GM13977 (cell line): ENCODE measurements at regions not wholly inside any gene's neighbourhood (a gene's known extent, or its start where the extent isn't known, plus 50 kb on each side); places are given as distances from the start of the nearest gene placed in this dataset.

Experiments used
- DNase-seq: peaks from one replicate; pipeline ENCODE4 v3.0.0; 2012; ENCODE audit warnings: low spot score
- CTCF ChIP-seq: IDR thresholded peaks from 2 replicates; pipeline ENCODE4 v1.5.1; 2012; ENCODE audit warnings: mild to moderate bottlenecking, control low read depth; ENCODE audit not compliant: insufficient read depth; ENCODE audit errors: extremely low read depth, missing control alignments
- in situ Hi-C: fragments of 300-500 bp; cut with MboI; formaldehyde crosslinking; loops from one replicate; pipeline ENCODE4 v1.12.0; 2022; ENCODE audit warnings: low sequenced_read_pairs, low pct_unique_long_range_greater_than_20kb, mixed read lengths, inconsistent platforms; ENCODE audit not compliant: unreplicated experiment

- in situ Hi-C loops = no loop called here
- DNase-seq = no peak
- TF ChIP-seq CTCF = no peak
Measured at GRCh38 chr10:6726924-6727323, 146.8 kb upstream of the PRKCQ start.

GRCh38 chr10:6722616-6723004, 142.5 kb upstream of the PRKCQ start:
- in situ Hi-C loops = no loop called here
- no peak for DNase-seq
- no peak for TF ChIP-seq CTCF

GRCh38 chr10:6721964-6722615, 142.0 kb upstream of the PRKCQ start:
- no peak for DNase-seq
- TF ChIP-seq CTCF = no peak
- in situ Hi-C loops = no loop called here

GRCh38 chr10:6721480-6721879, 141.4 kb upstream of the PRKCQ start:
- no peak for DNase-seq
- in situ Hi-C loops = no loop called here
- no peak for TF ChIP-seq CTCF

- DNase-seq = no peak
- in situ Hi-C loops = no loop called here
- TF ChIP-seq CTCF = no peak
Measured at GRCh38 chr10:6719561-6719960, 139.5 kb upstream of the PRKCQ start.

- TF ChIP-seq CTCF = no peak
- DNase-seq = no peak
- in situ Hi-C loops = no loop called here
Measured at GRCh38 chr10:6718550-6718949, 138.5 kb upstream of the PRKCQ start.
